NCI-H510A (cell line): ENCODE measurements at regions not wholly inside any gene's neighbourhood (a gene's known extent, or its start where the extent isn't known, plus 50 kb on each side); places are given as distances from the start of the nearest gene placed in this dataset.
"Not testable (repeated sequence)": the region's sequence is repeated elsewhere in the genome, so short reads cannot be mapped to it uniquely, and the experiment has no call there.

ENCODE experiments used
- DNase-seq: peaks from one replicate; lab custom pipeline; 2025; lab: John Stamatoyannopoulos, UW

DNA sequence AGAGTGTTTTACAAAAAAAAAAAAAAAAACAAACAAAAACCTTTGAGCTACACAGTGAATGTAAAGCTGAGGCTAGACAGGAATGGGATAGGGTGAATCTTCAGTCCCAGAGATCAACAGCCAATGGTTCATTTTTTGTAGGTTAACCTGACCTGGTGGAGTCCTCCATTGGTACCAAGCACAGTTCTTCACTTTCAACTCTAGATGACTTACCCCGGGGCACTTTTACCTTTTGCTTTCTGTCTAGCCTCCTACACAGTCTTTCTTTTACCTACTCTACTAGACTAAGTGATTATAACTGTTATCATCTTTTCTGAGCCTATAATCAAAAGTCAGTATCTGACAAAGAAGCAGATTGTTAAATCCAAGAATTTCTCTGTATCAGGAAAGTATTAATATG is 50.9 kb downstream of the ANXA2R start:
- no peak for DNase-seq

- no peak for DNase-seq
These were observed 51.6 kb downstream of the ANXA2R start for GRCh38 chr5:42988568-42988967.

- no peak for DNase-seq
These were observed 54.7 kb downstream of the ANXA2R start for GRCh38 chr5:42985129-42986037.

- DNase-seq: no peak
These were observed 55.8 kb downstream of the ANXA2R start for GRCh38 chr5:42984307-42984706.

DNA sequence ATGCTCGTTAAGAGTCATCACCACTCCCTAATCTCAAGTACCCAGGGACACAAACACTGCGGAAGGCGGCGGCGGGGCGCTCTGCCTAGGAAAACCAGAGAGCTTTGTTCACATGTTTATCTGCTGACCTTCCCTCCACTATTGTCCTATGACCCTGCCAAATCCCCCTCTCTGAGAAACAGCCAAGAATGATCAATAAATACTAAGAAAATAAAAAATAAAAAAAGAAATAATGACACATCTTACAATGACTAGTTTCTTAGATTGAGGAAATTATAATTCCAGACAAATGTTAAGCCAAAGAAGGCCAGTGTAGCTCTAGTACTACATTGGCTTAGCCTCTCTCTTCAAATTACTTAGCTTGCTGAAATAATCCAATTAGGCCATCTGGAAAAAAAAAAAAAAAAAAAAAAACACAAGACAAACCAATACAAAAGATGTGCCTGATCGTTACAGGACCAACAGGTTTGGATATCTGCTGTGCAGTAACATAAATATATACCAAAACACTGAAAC is 58.0 kb downstream of the ANXA2R start:
- DNase-seq: no peak

GRCh38 chr5:42981417-42982106 is 58.6 kb downstream of the ANXA2R start:
- not testable (repeated sequence) for DNase-seq

DNA sequence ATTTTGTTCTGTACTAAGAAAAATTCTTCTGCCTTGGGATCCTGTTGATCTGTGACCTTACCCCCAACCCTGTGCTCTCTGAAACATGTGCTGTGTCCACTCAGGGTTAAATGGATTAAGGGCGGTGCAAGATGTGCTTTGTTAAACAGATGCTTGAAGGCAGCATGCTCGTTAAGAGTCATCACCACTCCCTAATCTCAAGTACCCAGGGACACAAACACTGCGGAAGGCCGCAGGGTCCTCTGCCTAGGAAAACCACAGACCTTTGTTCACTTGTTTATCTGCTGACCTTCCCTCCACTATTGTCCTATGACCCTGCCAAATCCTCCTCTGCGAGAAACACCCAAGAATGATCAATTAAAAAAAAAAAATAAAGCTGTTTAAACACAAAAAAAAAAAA is 59.1 kb downstream of the ANXA2R start:
- DNase-seq: not testable (repeated sequence)

DNA sequence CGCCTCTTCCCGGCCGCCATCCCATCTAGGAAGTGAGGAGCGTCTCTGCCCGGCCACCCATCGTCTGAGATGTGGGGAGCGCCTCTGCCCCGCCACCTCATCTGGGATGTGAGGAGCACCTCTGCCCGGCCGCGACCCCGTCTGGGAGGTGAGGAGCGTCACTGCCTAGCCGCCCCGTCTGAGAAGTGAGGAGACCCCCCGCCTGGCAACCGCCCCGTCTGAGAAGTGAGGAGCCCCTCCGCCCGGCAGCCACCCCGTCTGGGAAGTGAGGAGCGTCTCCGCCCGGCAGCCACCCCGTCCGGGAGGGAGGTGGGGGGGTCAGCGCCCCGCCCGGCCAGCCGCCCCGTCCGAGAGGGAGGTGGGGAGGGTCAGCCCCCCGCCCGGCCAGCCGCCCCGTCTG is 59.7 kb downstream of the ANXA2R start:
- not testable (repeated sequence) for DNase-seq

- DNase-seq: not testable (repeated sequence)
These were observed 60.9 kb downstream of the ANXA2R start for GRCh38 chr5:42979242-42979641.

- no peak for DNase-seq
These were observed 65.6 kb downstream of the ANXA2R start for GRCh38 chr5:42974536-42974935.

DNA sequence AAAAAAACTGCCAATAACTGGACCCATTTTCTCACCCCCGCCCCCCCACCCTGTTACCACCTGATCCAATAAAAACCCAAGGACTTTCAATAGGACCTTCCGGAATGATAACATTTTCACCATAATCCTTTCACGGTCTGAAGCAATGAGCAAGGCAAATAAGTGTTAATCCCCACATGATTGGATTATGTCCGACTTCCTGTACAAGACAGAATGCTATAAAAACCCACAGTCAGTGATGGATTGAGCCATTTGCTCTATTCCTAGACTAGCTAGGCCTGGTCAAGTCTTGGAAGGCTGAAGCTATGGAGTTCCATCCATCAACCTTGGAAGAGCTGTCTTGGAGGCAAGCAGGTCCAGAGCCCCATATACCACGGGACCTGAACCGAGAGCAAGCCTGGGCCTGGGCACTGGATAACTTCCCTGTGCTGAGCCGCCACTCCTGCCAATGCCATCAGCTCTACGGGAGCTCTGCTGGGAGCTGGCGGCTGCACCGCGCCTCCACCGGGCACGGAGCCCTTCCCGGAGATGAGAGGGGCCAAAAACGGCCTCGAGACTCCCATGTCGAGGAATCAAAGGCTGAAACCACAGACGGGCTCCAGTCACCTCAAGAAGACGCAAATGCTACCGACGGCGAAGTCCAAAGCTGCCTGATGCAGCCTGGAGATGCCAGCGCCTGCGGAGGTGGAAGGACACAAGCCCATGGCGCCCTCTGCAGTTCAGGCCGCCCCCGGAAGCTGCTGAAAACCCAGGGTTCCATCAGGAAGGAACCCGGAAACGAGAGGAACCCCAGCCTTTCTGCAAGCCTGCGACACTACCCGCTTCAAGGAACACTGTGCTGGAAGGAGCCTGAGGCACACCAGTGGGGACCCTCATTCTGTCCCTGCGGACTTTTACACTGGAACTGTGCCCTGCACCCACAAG is 69.2 kb downstream of the ANXA2R start:
- DNase-seq: no peak

DNA sequence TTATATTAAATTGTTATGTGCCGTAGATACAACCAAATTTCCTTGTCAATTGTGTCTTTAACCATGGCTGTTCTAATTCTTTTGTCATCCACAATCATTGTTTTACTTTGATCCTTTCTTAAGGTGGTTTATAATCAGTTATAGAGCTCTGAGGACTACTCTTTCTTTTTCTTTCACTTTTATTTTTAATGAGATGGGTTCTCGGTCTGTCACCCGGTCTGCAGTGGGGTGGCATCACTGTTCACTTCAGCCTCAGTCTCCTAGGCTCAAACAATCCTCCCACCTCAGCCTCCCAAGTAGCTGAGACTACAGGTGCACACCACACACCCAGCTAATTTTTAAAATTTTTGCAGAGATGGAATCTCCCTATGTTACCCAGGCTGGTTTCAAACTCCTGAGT is 74.2 kb downstream of the ANXA2R start:
- no peak for DNase-seq

GRCh38 chr5:42963412-42963811 is 76.7 kb downstream of the ANXA2R start:
- no peak for DNase-seq

DNA sequence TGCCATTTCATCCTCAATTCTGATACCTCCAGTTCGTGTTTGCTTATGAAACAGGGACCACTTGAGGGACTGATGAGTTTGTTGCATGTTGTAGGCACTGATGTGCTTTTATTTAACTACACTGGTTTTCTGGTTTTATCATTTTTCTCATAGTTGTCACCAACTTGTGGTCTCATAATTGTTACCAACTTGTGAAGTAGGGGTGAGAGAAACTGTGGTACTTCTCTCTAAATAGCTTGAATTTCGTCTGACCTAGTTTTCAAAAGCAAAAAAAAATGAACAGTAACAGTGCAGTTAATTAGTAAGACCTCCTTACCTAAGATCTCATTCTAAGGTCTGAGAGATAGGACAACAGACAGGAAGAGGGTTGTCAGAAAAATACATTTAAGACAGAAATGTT is 78.0 kb downstream of the ANXA2R start:
- no peak for DNase-seq

- no peak for DNase-seq
These were observed 79.6 kb downstream of the ANXA2R start for GRCh38 chr5:42960506-42960905.

- DNase-seq: no peak
These were observed 83.6 kb downstream of the ANXA2R start for GRCh38 chr5:42956551-42956950.

- no peak for DNase-seq
These were observed 87.1 kb downstream of the ANXA2R start for GRCh38 chr5:42953041-42953440.

- no peak for DNase-seq
These were observed 87.5 kb downstream of the ANXA2R start for GRCh38 chr5:42952578-42952974.

GRCh38 chr5:42951293-42951840 is 88.8 kb downstream of the ANXA2R start:
- no peak for DNase-seq

GRCh38 chr5:42950456-42951292 is 89.4 kb downstream of the ANXA2R start:
- DNase-seq: no peak

DNA sequence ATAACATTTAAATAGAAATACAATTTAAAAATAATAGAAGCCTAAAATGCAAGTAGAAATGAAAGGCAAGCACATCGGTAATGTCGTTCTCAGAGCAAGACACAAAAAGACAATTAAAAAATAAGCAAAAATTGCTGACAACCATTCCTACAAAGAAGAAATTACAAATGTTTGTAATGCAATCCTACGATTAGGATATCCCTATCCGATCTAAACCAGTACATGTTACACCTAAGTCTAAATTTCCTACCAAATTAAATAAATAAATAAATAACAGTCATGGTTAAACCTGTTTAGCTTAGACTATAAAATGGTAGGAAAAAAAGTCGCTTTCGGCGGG is 90.0 kb downstream of the ANXA2R start:
- DNase-seq: no peak
